ENCODE measurements at regions not wholly inside any gene's neighbourhood (a gene's known extent, or its start where the extent isn't known, plus 50 kb on each side); places are given as distances from the start of the nearest gene placed in this dataset.

GRCh38 chr18:51400721-51401120 lies 203.2 kb upstream of the MEX3C start:
- no peaks in the 10 kb centered on the region for H3K9me3 ChIP-seq
- ATAC-seq (ENCODE audit: insufficient number of reproducible peaks, low FRiP score, low read depth) (no peak), DNase-seq (ENCODE audit: low spot score) (no peak)
- H3K36me3 ChIP-seq: no peaks in the 10 kb centered on the region
- no peak overlapping the region for H3K27ac ChIP-seq
- no peaks in the 10 kb centered on the region for H3K4me1 ChIP-seq (ENCODE audit: control insufficient read depth in 1 of 2, low read depth in 2 of 2)
- H3K27me3 ChIP-seq (replicated peaks; ENCODE audit: insufficient read depth): no peaks in the 10 kb centered on the region
- H3K4me3 ChIP-seq: no peak overlapping the region
- TF ChIP-seq CTCF (IDR thresholded peaks at IDR 0.05): no peak

GRCh38 chr18:51401912-51402311 lies 204.4 kb upstream of the MEX3C start:
- H3K27me3 ChIP-seq (replicated peaks; ENCODE audit: insufficient read depth): no peaks in the 10 kb centered on the region
- ATAC-seq (ENCODE audit: insufficient number of reproducible peaks, low FRiP score, low read depth): no peak
- H3K27ac ChIP-seq: no peak overlapping the region
- no peak overlapping the region for H3K4me3 ChIP-seq
- no peaks in the 10 kb centered on the region for H3K4me1 ChIP-seq (ENCODE audit: control insufficient read depth in 1 of 2, low read depth in 2 of 2)
- H3K36me3 ChIP-seq: no peaks in the 10 kb centered on the region
- no peak for DNase-seq (ENCODE audit: low spot score)
- H3K9me3 ChIP-seq: no peaks in the 10 kb centered on the region
- TF ChIP-seq CTCF (IDR thresholded peaks at IDR 0.05): no peak

- Histone ChIP-seq H3K9me3 (no peaks in the 10 kb centered on the region), H3K27ac (no peak overlapping the region), H3K4me1 (ENCODE audit: control insufficient read depth in 1 of 2, low read depth in 2 of 2) (no peaks in the 10 kb centered on the region), H3K4me3 (no peak overlapping the region), H3K36me3 (no peaks in the 10 kb centered on the region), H3K27me3 (replicated peaks; ENCODE audit: insufficient read depth) (no peaks in the 10 kb centered on the region)
- no peak for TF ChIP-seq CTCF (IDR thresholded peaks at IDR 0.05)
- ATAC-seq (ENCODE audit: insufficient number of reproducible peaks, low FRiP score, low read depth) (no peak), DNase-seq (ENCODE audit: low spot score) (no peak)
These were observed 207.1 kb upstream of the MEX3C start for GRCh38 chr18:51404620-51405019.

- TF ChIP-seq CTCF (IDR thresholded peaks at IDR 0.05): no peak
- no peaks in the 10 kb centered on the region for H3K4me1 ChIP-seq (ENCODE audit: control insufficient read depth in 1 of 2, low read depth in 2 of 2)
- no peaks in the 10 kb centered on the region for H3K36me3 ChIP-seq
- ATAC-seq (ENCODE audit: insufficient number of reproducible peaks, low FRiP score, low read depth): no peak
- no peaks in the 10 kb centered on the region for H3K27me3 ChIP-seq (replicated peaks; ENCODE audit: insufficient read depth)
- DNase-seq (ENCODE audit: low spot score): no peak
- no peak overlapping the region for H3K27ac ChIP-seq
- no peaks in the 10 kb centered on the region for H3K9me3 ChIP-seq
- no peak overlapping the region for H3K4me3 ChIP-seq
These were observed 208.4 kb upstream of the MEX3C start for GRCh38 chr18:51405683-51406477.

GRCh38 chr18:51417643-51418483 lies 220.4 kb upstream of the MEX3C start:
- ATAC-seq (ENCODE audit: insufficient number of reproducible peaks, low FRiP score, low read depth): no peak
- TF ChIP-seq CTCF (IDR thresholded peaks at IDR 0.05): no peak

More at GRCh38 chr18:51417643-51418483, 220.4 kb upstream of the MEX3C start:
- Histone ChIP-seq H3K27ac (no peak overlapping the region), H3K36me3 (no peaks in the 10 kb centered on the region), H3K9me3 (no peaks in the 10 kb centered on the region), H3K4me3 (no peak overlapping the region), H3K4me1 (ENCODE audit: control insufficient read depth in 1 of 2, low read depth in 2 of 2) (no peaks in the 10 kb centered on the region), H3K27me3 (replicated peaks; ENCODE audit: insufficient read depth) (no peaks in the 10 kb centered on the region)
- no peak for DNase-seq (ENCODE audit: low spot score)

All from thoracic aorta (tissue), 2 donors.